Fibroblast of lung (primary cell): ENCODE measurements at regions not wholly inside any gene's neighbourhood (a gene's known extent, or its start where the extent isn't known, plus 50 kb on each side); places are given as distances from the start of the nearest gene placed in this dataset.

Source experiments
- CTCF ChIP-seq, 2 donors: IDR thresholded peaks in 1 of 2; conservative IDR thresholded peaks in 1 of 2; 1 replicate in 1 of 2; 2 replicates in 1 of 2; pipeline ENCODE4 v1.5.1; 2011 to 2012; ENCODE audit warnings: low read length in 2 of 2, control low read depth in 1 of 2, inconsistent platforms in 1 of 2, low read depth in 1 of 2, mild to moderate bottlenecking in 1 of 2
- EZH2 ChIP-seq: IDR thresholded peaks from 2 replicates; pipeline ENCODE4 v1.5.1; 2012; ENCODE audit warnings: low read length, control low read depth, mild to moderate bottlenecking; ENCODE audit errors: missing control alignments

- TF ChIP-seq CTCF (conservative IDR thresholded peaks at IDR 0.05 in 1 of 2, IDR thresholded peaks at IDR 0.05 in 1 of 2; ENCODE audit: low read depth in 1 of 2, low read length in 2 of 2) (no peak), EZH2 (no peak)
Observed at GRCh38 chr6:15827496-15828255, 164.8 kb upstream of the DTNBP1 start.
